HUES64 (cell line): ENCODE measurements at regions not wholly inside any gene's neighbourhood (a gene's known extent, or its start where the extent isn't known, plus 50 kb on each side); places are given as distances from the start of the nearest gene placed in this dataset.

Experiments
- H3K27ac ChIP-seq: 2 replicates; pipeline ENCODE4 v1.7.0; 2013; ENCODE audit warnings: low read depth, low read length, inconsistent platforms
- H3K27me3 ChIP-seq: 2 replicates; pipeline ENCODE4 v1.6.1; 2013; ENCODE audit warnings: mild to moderate bottlenecking, low read length; ENCODE audit not compliant: insufficient read depth
- H3K36me3 ChIP-seq: 2 replicates; pipeline ENCODE4 v1.6.1; 2013; ENCODE audit warnings: mild to moderate bottlenecking, low read length; ENCODE audit not compliant: insufficient read depth
- H3K4me1 ChIP-seq: 2 replicates; pipeline ENCODE4 v1.6.1; 2013; ENCODE audit warnings: mild to moderate bottlenecking, low read length, moderate library complexity; ENCODE audit not compliant: insufficient read depth
- H3K4me3 ChIP-seq: 2 replicates; pipeline ENCODE4 v1.5.1; 2013; ENCODE audit warnings: mild to moderate bottlenecking, low read length, moderate library complexity
- H3K9ac ChIP-seq: 2 replicates; pipeline ENCODE4 v1.6.1; 2013; ENCODE audit warnings: mild to moderate bottlenecking, low read depth, low read length
- H3K9me3 ChIP-seq: 2 replicates; pipeline ENCODE4 v1.6.1; 2013; ENCODE audit warnings: low read depth, low read length; ENCODE audit not compliant: insufficient read depth
- WGBS: fragments of 150-250, 120-280 bp; methylation state at CpG from one replicate; pipeline ENCODE4 v1.1.7; 2013; ENCODE audit warnings: missing lambda C conversion rate; 5-methylcytosine and 5-hydroxymethylcytosine counted together

GRCh38 chr17:71378741-71379140 is 742.1 kb upstream of the SOX9 start:
- no peaks in the 10 kb centered on the region for H3K36me3 ChIP-seq
- H3K9me3 ChIP-seq = no peaks in the 10 kb centered on the region
- no peaks in the 10 kb centered on the region for H3K27me3 ChIP-seq
- no peak overlapping the region for H3K4me3 ChIP-seq
- no peak overlapping the region for H3K9ac ChIP-seq
- 87% methylated on average over 2 of the region's 3 CpGs for WGBS
- H3K4me1 ChIP-seq = no peaks in the 10 kb centered on the region
- no peak overlapping the region for H3K27ac ChIP-seq

- Histone ChIP-seq H3K9ac (no peak overlapping the region), H3K27ac (no peak overlapping the region), H3K36me3 (no peaks in the 10 kb centered on the region), H3K9me3 (no peaks in the 10 kb centered on the region), H3K4me3 (no peak overlapping the region), H3K4me1 (no peaks in the 10 kb centered on the region), H3K27me3 (no peaks in the 10 kb centered on the region)
Observed at GRCh38 chr17:71379512-71379911, 741.3 kb upstream of the SOX9 start.

- 88% methylated on average over 2 of the region's 3 CpGs for WGBS
- Histone ChIP-seq H3K27me3 (no peaks in the 10 kb centered on the region), H3K4me1 (no peaks in the 10 kb centered on the region)
Observed at GRCh38 chr17:71380535-71380934, 740.3 kb upstream of the SOX9 start.

GRCh38 chr17:71380936-71381335 is 739.9 kb upstream of the SOX9 start:
- no peaks in the 10 kb centered on the region for H3K27me3 ChIP-seq
- H3K36me3 ChIP-seq = no peaks in the 10 kb centered on the region
- H3K4me1 ChIP-seq = no peaks in the 10 kb centered on the region
- H3K4me3 ChIP-seq = no peak overlapping the region
- no peak overlapping the region for H3K9ac ChIP-seq
- no peak overlapping the region for H3K27ac ChIP-seq
- no peaks in the 10 kb centered on the region for H3K9me3 ChIP-seq
- 94% methylated on average over 2 of the region's 2 CpGs for WGBS

More at GRCh38 chr17:71380535-71380934, 740.3 kb upstream of the SOX9 start:
- Histone ChIP-seq H3K27ac (no peak overlapping the region), H3K36me3 (no peaks in the 10 kb centered on the region), H3K4me3 (no peak overlapping the region), H3K9me3 (no peaks in the 10 kb centered on the region), H3K9ac (no peak overlapping the region)

- H3K9me3 ChIP-seq = peaks cover 2% of the 10 kb centered on the region; the same call in 1 of the 2 replicates
- no peak overlapping the region for H3K27ac ChIP-seq
- H3K4me3 ChIP-seq = no peak overlapping the region
- no peaks in the 10 kb centered on the region for H3K36me3 ChIP-seq
- H3K27me3 ChIP-seq = no peaks in the 10 kb centered on the region
- H3K4me1 ChIP-seq = no peaks in the 10 kb centered on the region
- 96% methylated on average over 1 of the region's 2 CpGs for WGBS
- no peak overlapping the region for H3K9ac ChIP-seq
Observed at GRCh38 chr17:71383091-71383490, 737.7 kb upstream of the SOX9 start.

GRCh38 chr17:71387456-71387855 is 733.4 kb upstream of the SOX9 start:
- peaks cover 3% of the 10 kb centered on the region for H3K9me3 ChIP-seq
- no peak overlapping the region for H3K9ac ChIP-seq

GRCh38 chr17:71392715-71393567 is 727.9 kb upstream of the SOX9 start:
- Histone ChIP-seq H3K9ac (no peak overlapping the region), H3K27me3 (no peaks in the 10 kb centered on the region), H3K36me3 (no peaks in the 10 kb centered on the region), H3K4me1 (no peaks in the 10 kb centered on the region), H3K9me3 (peaks cover 2% of the 10 kb centered on the region), H3K27ac (no peak overlapping the region), H3K4me3 (no peak overlapping the region)
- WGBS = 95% methylated on average over 4 of the region's 4 CpGs

More at GRCh38 chr17:71387456-71387855, 733.4 kb upstream of the SOX9 start:
- Histone ChIP-seq H3K36me3 (no peaks in the 10 kb centered on the region), H3K27ac (no peak overlapping the region), H3K4me1 (no peaks in the 10 kb centered on the region), H3K4me3 (no peak overlapping the region), H3K27me3 (no peaks in the 10 kb centered on the region)

GRCh38 chr17:71395901-71396300 is 724.9 kb upstream of the SOX9 start:
- Histone ChIP-seq H3K9me3 (no peaks in the 10 kb centered on the region), H3K36me3 (no peaks in the 10 kb centered on the region), H3K4me3 (no peak overlapping the region), H3K9ac (no peak overlapping the region), H3K4me1 (peaks cover 6% of the 10 kb centered on the region; the same call in 1 of the 2 replicates), H3K27me3 (no peaks in the 10 kb centered on the region), H3K27ac (no peak overlapping the region)
- WGBS = 92% methylated on average over 2 of the region's 2 CpGs

DNA sequence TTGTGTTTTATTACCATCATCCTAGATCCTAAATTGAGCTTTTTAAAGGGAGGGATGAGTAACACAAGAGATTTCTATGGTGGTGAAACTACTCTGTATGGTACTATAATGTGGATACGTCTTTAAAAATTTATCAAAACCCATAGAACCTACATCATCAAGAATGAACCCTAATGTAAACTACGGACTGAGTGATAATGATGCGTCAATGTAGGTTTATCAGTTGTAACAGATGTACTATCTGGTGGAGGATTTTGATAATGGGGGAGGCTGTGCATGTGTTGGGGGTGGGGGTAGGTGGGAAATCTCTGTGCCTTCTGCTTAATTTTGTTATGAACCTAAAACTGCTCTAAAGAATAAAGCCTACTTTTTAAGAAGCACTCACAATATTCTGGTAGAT is 724.1 kb upstream of the SOX9 start:
- no peak overlapping the region for H3K27ac ChIP-seq
- H3K9me3 ChIP-seq = no peaks in the 10 kb centered on the region
- no peaks in the 10 kb centered on the region for H3K27me3 ChIP-seq
- 94% methylated on average over 2 of the region's 3 CpGs for WGBS
- H3K4me3 ChIP-seq = no peak overlapping the region
- no peaks in the 10 kb centered on the region for H3K36me3 ChIP-seq
- peaks cover 6% of the 10 kb centered on the region; the same call in 1 of the 2 replicates for H3K4me1 ChIP-seq
- H3K9ac ChIP-seq = no peak overlapping the region

GRCh38 chr17:71398025-71398424 is 722.8 kb upstream of the SOX9 start:
- 96% methylated on average over 2 of the region's 2 CpGs for WGBS
- Histone ChIP-seq H3K27me3 (no peaks in the 10 kb centered on the region), H3K9ac (no peak overlapping the region), H3K4me3 (no peak overlapping the region), H3K27ac (no peak overlapping the region), H3K36me3 (no peaks in the 10 kb centered on the region), H3K9me3 (no peaks in the 10 kb centered on the region), H3K4me1 (peaks cover 6% of the 10 kb centered on the region; the same call in 1 of the 2 replicates)

DNA sequence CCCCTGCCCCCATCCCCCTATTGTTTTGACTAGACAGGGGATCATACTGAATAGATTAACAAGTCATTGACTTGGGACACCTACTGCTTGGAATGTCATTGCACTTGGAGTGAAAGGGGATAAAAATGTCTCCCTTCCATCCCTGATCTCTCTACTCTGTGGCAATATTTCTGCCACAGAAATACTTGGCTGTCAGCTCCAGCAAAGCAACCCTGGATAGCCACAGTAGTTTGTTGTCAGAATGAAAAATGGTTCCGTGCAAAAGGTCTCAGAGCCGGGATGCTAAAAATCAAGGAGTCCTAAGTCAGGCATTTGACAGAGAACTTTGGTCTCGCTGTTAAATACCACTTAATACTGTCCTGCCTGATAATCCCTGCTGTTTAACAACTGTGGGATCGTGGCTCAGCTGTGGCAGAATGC is 722.0 kb upstream of the SOX9 start:
- H3K4me3 ChIP-seq = no peak overlapping the region
- peaks cover 6% of the 10 kb centered on the region; the same call in 1 of the 2 replicates for H3K4me1 ChIP-seq
- H3K9ac ChIP-seq = no peak overlapping the region
- no peak overlapping the region for H3K27ac ChIP-seq
- no peaks in the 10 kb centered on the region for H3K9me3 ChIP-seq
- H3K36me3 ChIP-seq = no peaks in the 10 kb centered on the region
- no peaks in the 10 kb centered on the region for H3K27me3 ChIP-seq
- 80% methylated on average over 4 of the region's 4 CpGs for WGBS
